ENCODE measurements at regions not wholly inside any gene's neighbourhood (a gene's known extent, or its start where the extent isn't known, plus 50 kb on each side); places are given as distances from the start of the nearest gene placed in this dataset.

DNA sequence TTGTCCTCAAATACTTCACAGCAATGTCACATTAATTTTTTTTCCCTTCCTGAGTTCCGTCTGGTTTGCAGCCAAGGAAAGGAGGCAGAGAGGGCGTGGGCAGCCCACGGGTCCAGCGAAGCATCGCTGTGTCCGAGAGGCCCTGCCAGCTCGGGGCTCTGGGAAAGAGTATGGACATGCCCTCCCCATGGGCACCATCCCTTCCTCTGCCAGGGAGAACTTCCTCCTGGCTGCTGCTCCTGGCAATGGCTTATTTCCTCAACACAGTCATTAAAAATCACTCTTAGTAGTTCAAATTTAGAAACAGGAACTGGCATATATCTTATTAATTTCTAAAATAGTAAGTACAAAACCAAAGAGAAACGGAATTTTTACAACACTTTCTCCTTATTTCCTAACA is 115.4 kb downstream of the RIPK4 start:
- DNase-seq = no peak

DNA sequence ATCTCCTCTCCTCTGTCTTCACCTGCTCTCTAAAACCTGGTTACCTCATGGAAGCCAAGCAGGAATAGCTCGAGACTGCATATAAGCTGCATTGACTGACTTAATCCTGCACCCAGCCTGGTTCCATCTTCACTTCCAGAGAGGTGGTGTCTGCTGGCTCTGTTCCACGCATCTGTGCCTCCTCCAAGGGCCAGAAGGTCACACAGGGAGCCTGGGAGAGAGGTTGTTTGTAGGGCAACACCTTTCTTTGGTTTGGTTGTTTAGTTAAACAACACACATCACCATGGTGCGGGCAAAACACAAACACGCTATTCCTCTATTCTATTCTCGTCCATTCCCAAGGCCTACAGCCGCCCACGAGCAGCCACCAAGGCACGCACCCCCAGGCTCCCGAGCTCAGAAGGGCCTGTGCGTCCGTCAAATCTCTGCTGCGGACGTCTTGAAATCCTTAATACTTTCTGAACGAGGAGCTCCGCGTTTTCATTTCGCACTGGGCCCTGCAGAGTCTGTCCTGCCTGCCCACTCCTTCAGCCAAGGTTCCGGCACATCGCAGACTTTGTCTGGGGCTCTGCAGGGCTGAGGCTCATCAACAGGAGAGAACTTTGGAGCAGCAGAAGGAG is 116.2 kb downstream of the RIPK4 start:
- DNase-seq = no peak

DNA sequence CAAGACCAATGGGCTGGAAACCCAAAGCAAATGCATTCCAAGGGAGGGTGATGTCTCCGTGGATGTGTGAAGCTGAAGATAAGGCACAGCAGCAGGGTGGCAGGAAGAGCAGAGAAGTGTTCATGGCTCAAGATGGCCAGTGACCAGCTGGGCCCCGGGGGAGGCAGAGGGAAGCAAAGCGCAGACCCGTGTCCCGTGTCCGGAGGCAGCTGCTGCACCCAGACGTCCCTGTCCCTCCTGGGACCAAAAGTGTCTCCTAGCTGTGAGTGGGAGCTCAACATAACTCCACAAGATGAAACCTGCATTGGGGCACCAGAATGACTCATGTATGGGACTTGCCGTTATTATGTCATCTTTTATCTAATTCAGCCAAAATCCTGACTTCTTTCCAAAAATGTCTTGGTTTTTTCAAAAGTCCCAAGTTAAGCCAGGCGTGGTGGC is 118.2 kb downstream of the RIPK4 start:
- DNase-seq = no peak

DNA sequence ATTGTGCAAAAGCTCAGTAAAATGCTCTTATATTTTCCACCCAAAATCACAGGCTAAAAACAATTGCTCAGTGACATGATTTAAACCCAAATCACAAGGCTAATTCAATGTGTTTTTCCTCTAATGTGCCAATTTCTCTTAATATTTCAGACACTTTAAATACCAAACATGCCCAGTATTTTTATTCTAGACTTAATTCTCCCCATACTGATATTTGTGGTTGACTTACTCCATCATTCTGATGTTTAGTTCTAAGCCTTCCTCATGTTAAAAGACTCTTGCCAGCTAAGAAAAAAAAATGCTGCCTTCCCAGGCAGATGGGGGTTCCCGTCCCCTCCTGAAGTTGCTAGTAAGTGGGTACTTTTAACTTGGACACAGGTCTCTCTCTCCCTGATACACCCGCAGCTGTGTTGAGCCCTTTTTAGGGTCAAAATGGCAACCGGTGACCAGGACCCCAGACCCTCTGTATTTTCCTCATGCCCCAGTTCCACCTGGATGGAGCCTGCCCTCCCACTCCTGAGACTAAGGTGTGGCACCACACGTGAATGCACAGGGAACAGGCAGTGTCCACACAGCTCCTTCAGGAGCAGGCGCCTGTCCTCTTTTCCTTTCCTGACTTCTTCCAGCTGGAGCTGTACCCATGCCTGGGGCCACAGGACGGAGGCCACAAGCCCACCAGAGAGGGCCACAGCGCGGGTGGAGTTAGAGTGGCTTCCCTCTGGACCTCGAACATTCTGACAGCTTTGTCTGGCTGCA is 118.9 kb downstream of the RIPK4 start:
- no peak for DNase-seq

DNA sequence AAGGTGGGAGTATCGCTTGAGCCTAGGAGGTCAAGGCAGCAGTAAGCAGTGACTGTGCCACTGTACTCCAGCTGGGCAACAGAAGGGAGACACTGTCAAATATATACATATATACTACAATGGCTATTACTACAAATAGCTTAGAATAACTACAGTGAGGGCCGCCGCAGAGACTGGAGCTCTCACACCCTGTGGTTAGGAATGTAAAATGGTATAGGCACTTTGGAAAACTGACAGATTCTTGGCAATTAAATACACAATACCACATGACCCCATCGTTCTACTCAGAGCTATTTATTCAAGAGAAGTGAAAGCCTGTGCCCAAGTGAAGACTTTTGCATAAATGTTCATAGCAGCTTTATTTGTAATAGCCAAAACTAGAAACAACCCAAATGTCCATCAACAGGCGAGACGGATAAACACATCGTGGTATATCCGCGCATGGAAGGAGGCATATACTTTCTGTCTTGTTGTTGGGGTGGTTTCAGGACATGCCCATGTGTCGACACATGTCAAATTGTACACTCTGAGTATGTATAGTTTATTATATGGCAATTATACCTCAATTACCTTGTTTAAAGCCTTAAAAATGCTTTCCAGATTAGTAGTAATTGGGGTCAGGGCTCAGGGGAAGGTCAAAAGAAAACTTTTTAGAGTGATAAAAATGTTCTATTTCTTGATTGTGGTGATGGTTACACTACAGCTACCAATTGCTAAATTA is 123.4 kb downstream of the RIPK4 start:
- DNase-seq = no peak

DNA sequence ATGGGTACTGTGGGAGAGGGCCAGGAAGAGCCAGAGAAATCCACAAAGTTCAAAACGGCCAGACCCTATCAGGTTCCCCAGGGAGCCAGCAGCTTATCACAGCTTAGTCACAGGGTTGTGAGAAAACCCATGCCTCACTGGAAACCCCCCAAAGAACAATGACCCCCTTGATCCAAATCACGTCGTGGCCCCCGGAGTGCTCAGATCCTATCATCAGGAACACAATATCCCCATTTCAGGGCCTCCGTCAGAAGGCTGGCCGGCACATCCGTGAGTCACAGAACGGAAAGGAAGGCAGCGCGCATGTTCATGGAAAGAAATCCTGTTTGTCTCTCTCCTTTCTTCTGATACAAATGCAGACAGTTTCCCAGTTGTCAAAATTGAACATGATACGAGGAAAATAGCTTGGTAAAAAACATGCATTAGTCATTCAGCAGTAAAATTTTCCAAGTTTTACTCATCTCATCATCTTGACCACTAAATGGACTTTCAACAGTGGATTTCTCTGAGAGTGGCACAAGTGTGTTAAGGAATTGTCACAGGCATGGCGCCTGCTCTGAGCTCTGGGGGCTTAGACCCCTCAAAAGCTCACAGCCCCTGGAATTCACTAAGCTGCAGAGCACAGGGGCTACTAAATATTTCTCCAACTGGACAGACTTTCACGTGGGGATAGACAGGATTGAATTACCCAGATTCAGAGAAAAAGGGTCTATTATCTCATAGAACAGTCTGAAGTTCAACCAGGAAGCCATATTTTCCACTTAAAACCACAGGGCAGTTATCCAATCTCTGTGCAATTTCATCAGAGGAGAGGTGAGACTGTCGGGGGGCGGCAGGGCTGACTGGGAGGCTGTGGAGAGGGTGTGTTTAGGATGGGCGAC is 124.8 kb downstream of the RIPK4 start:
- DNase-seq = no peak

DNA sequence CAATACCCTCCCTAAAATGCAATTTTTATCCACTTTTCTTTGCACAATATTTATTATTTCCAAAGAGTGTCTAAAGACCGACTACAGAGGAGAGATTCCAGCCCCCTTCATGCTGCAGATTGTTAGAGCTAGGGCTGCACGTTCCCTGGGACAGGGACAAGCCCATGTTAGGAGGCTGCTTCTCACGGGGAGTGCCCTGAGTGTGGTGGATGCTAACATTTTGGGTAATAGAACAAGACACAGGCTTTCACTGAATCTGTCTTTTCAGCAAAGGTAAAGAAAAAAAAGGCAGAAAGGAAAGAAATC is 125.4 kb downstream of the RIPK4 start:
- DNase-seq = no peak

DNA sequence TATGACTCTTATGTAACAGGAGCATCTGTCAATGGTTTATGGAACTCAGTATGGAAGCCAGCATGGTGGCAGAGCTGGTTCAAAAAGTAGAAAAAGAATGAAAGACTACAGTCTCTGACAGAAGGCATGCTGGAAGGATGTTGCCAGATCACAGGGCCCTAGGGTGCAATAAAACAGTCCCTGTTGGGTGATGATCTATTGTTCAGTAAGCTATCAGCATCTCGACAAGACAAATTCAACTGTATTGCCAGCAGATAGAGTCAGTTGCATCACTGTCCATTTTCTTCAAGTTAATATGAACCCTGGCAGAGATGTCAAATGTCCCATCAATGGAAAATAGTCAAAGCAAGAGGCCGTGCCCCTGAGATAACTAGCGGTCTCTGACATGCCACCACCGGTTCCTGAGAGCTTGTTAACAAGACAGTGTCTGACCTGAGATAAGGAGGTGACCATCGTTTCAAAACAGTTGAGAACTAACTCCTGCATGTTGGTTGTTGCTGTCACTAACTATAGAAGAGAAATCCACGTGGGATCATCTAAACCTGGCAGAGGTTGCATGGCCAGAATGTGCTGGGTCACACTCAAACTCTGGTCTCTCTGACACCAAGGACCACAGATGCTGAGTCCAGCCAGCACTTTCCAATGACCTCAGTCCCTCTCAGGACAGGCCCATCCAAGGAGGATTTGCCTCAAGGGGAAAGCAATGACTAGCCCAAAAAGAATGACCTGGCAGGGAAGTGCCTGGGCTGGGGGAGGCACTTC is 125.9 kb downstream of the RIPK4 start:
- DNase-seq = no peak

DNA sequence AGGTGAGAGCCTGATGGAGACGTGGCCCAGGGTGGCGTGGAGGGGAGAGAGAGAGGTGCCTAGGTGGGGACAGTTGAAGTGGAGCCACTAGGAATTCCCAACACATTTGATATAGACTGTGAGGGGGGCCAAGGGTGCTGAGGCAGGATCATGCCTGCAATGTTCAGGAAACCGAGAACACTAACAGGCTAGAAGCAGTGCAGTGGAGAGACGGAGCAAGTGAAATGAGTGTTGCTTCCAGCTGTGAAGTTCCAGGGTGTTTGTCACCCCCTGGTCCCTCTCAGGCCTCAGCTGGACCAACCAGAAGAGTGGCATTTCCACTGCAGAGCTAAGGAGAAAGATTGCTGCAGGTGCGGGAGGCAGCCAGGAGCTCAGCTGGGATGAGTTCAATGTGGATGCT is 127.1 kb downstream of the RIPK4 start:
- DNase-seq = no peak

DNA sequence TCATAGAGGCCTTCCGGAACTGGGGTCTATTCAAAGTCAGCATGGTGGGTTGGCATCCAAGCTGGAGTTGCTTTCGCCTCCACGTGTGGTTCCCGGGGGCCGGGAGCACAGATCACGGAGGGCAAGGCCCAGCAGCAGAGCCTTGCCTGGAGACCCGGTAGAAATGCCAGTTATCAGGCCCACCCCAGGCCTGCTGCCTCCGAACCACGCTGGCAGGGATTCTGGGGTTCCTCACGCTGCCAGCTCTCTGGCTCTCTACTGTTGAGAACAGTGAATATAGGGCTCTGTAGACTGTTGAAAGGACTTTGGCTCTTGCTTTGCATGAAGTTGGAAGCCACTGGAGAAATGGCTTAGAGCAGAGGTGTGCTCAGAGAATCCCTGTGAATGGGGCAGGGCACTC is 127.5 kb downstream of the RIPK4 start:
- DNase-seq = no peak

DNA sequence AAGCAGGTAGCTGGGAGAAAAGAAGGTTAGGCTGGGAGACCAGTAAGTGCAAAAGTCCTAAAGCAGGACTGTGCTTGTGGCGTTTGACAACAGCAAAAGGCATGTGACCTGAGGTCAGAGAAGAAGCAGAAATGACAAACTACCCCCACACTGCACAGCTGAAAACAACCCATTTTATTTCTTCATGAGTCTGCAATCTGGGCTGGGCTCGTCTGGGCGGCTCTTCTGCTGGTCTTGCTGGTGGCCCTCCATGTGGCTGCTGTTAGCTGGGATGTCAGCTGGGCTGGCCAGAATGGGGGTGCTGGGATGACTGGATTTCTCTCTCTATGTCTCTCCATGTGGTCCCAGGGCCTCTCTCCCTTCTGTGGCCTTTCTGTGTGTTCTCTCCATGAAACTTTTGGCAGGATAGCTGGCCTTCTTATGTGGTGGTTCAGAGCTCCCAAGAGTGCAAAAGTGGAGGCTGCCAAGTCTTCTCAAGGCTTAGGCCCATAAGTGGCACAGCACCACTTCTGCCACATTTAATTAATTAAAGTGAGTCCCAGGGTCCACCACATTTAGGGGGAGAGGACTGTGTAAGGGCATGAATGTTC is 128.6 kb downstream of the RIPK4 start:
- no peak for DNase-seq

DNA sequence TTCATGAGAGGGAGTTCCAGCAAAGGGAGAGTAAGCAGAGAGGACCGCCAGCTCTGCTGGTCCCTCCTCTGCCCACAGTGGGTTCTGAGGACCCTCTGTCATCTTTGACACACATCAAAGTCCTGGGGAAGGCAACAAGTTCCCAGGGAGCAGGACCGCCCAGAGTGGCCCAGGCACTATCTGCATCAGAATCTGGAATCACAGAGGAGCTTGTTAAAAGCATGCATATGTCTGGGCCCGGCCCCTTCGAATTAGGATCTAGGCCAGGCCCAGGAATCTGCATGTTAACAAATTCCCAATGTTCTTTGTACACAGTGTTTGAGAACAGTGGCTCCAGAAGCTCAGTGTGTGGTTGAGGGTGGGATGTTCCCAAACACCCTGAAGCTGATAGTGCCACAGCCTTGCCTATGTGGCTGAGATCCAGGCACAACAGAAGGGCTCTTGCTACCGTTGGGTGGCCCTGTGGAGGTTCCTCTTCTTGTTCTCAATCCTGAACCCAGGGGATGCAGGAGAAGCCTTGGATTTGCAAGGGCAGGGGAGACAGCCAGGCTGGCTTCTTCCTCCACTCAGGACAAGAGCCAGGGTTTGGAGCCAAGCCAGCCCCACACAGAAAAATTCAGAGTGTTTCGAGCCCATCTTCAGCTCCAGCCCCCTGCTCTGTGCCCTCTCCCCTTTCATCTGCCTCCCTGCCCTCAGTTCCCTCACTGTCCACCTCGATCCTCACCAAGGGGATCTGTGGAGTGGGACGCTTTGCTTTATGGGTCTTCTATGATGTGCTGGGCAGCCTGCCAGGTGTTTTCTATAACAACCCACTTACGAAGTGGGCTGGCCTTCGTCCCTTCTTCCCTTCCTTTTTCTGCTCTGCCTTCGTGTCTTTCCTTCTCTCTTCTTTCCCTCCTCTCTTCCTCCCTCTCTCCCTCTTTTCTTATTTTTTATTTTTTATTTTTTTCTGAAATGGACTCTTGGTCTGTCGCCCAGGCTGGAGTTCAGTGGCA is 129.0 kb upstream of the TMPRSS2 start:
- no peak for DNase-seq

DNA sequence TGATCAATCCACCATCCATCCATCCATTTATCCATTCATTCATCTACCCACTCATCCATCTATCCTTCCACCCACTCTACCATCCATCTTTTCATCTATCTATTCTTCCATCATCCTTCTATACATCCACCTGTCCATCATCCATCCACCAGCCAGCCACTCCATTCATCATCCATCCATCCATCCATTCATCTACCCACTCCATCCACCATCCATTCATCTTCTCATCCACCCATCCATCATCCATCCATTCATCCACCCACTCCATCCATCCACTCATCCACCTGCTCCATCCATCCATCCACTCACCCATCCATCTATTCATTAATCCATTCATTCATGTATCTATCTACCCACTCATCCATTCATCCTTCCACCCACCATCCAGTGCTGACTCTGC is 127.9 kb upstream of the TMPRSS2 start:
- no peak for DNase-seq

DNA sequence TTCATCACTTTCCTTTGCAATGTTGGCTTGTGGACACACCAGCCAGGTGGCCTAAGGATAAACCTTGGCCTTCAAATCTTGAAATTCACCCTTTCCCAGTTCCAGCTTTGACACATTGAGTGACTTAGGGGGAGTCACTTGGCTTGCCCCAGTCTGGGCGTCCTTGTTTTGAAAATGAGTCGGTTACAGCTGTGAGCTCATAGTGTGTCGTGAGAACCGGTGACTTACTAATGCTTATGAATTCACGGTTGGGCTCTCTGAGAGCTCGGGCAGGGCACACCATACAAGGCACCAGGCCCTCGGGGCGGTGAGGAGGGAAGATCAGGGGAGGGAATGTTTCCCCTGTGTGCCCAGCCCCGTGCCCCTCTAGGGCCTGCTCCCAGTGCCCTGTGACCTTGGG is 126.9 kb upstream of the TMPRSS2 start:
- DNase-seq = no peak

DNA sequence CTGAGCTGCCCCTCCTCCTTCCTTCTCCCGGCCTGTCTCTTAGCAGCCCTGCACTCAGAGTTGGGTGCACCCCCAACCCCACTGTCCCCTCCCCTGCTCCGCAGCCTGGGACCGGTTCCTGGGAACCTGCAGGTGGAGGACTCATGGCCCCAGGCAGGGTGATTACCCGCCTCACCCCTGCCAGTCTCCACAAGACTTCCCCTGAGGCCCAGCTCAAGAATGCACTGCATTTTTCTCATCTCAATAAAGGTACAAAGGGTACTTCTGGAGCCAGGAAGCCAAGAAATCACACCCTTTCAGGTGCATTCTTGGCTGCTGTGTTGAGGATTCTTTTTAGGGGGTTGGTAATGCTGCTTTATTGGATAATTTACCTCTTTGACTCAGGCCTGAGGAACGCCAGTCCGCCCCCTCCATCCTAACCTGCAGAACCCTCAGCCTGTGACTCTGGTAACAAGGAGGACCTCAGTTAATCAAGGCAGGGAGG is 126.3 kb upstream of the TMPRSS2 start:
- DNase-seq = no peak

DNA sequence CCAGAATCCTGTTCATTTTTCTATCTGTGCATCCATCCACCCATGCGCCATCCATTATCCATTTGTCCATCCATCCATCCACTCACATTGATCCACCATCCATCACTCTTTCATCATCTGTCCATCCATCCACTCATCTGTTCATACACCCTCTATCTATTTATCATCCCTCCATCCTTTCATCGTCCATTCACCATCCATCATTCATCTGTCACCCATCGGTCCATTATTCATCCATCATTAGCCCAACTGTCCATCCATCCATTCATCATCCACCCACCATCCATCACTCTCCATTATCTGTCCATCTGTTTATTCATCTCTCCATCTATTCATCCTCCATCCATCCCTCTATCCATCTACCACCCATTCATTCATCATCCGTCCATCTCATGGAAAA is 125.7 kb upstream of the TMPRSS2 start:
- no peak for DNase-seq

DNA sequence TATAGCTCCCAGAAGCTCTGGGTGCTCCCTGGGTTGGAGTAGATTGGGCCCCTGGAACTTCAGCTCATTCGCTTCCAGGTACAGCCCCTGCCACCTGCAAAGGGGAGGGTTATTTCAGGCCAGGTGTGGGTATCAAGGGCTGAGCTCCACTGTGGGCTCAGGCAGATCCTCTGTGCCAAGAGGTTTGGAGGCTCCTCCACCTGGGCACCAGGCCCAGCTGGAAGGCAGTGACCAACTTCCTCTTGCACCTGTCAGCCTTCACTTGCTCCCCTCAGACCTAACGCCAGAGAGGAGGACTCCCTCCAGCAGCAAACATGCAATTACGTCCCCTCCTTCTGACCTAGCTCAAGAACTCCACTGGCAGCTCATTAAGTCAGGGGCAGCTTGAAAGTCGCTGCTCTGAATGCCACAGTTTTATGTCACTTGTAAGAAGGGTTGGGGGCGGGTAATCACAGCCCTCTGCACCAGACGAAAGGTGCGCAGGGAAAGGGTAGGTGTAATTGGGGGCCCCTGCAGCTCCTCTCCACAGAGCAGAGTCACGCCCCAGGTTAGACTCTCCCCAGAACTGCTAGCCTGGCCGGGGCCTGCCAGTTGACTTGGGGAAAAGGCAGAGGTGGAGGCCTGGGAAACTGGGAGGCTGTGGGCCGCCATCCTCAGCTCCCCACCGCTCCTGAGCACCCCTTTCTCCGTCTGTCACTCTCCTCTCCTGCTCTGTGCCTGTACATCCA is 125.0 kb upstream of the TMPRSS2 start:
- DNase-seq = no peak

DNA sequence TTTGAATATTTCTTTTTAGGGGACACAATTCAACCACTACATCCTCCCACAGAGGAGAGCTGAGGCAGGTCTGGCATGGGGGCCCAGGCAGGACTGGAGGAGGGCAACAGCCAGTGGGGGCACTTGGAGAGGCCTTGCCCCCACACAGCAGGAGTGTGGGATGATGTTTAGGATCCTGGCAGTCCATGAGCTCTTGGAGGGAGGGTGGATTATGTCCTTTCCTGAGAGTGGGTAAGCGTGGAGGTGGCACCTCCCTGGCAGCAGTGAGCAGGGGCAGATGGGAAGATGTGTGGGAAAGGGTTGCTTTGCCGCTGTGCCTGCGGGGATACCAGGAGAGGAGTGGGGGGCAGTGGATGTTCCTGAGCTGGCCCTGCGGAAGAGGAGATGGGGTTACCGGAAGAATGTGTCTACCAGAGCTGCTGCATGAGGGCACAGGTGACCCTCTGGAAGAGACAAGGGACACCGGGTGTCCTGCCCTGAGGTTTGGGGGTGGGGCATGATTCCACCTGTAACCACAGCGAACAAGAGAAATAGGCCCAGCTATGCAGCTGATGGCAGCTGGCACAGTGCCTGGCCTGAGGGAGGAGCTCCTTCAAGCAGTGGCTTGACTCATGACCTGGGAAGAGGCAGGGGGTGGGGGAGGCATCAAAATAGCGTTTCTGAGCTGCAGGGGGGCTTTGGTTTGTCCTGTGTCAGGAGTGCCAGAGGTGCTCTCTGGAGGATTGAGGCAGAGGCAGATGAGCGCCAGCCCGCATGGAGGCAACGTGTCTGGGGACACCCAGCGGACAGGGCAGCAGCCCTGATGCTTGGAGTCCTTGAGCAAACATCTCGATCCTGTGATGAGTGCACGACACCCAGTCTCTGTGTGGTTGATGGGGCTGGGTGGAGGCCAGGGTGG is 123.9 kb upstream of the TMPRSS2 start:
- no peak for DNase-seq

DNA sequence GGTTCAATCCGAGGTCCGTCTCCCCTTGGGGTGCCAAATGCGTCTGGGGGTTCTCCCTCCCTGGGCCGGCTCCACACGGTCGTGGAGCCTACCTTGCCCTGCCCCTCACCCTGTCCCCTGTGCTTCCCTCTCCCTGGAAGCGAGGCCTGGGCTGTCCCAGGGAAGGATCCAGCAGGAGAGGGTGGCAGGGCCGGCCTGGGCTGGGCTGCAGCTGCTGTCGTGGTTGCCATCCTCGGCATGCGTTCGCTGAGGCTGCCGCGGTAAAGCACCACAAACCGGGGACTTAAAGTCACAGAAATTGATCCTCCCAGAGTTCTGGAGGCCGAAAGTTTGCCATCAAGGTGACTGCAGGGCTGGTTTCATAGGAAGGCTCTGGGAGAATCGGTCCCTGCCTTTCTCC is 123.0 kb upstream of the TMPRSS2 start:
- no peak for DNase-seq
